Glomerular visceral epithelial cell (primary cell): ENCODE measurements at regions not wholly inside any gene's neighbourhood (a gene's known extent, or its start where the extent isn't known, plus 50 kb on each side); places are given as distances from the start of the nearest gene placed in this dataset.

Source experiments
- DNase-seq: peaks from one replicate; pipeline ENCODE4 v3.0.0-alpha.2; 2016; ENCODE audit errors: extremely low spot score

DNA sequence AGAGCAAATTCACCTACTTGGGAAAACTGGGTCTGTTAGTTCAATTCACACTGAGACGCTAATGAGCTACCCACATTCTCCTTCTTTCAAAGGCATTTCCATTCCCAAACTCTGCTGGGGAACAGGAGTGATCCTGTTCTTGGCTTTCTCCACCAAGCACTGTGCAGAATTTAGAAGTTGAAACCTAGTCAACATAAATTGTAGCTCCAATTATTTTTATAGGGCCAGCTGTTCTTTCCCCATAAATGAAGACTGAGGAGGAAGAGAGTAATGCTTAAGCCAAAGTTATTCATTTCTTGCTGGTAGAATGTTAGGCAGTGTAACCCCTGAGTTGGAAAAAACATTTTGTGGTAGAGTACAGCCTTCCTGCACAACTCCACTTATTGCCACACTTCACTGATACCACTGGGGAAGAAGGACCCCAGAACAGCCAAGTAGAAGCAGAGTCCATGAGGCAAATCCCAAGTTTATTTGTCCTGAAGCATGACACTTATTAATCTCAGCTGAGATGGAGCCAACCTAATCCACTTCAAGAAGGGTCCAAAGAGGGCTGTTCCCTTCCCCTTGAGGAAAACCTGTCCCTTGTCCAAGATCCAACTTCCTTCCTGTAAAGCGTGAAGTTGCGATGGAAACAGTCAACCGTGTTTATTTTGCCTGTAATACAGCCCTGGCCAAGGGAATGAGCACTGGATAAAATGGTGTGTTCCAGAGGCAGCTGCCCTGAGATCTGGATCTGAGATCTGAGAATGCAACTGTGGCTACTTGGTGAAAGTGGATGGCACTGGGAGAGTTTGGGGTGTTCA is 151.8 kb downstream of the TBX5 start:
- DNase-seq: no peak

DNA sequence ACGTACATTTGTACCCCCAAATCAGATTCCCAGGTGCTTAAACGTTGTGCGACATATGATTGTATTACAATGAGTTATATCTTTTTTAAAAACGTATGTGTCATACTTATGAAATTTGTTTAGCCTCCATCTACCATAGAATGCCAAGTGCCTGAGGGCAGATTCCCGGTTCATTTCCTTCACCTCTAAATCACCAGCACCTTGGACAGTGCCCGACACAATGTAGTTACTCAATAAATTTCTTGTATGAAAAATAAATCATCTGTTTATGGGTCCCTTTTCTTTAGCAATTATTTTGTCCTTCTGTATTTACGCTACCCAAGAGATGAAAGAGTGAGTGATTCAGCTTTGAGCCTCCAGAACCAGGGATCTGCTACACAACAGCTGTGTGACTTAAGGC is 157.4 kb downstream of the TBX5 start:
- no peak for DNase-seq

DNA sequence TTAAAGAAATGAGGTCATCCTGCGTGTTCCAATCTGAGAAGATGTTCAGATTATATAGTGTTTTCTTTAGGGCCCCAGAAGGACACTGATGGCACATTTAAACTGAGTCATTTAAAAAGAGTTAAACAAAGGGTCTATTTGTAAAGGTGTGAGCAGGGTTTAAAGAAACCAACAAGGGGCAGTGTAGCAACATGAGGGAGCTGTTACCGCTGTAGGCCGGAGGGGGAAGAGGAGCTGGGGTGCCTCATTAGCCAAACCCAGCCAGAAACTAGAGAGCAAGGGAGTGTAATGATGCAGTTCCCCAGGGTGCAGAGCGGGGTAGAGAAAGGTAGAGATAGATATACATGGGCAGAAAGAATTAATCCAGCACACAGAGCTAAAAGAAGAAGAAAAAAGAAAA is 160.4 kb downstream of the TBX5 start:
- no peak for DNase-seq

DNA sequence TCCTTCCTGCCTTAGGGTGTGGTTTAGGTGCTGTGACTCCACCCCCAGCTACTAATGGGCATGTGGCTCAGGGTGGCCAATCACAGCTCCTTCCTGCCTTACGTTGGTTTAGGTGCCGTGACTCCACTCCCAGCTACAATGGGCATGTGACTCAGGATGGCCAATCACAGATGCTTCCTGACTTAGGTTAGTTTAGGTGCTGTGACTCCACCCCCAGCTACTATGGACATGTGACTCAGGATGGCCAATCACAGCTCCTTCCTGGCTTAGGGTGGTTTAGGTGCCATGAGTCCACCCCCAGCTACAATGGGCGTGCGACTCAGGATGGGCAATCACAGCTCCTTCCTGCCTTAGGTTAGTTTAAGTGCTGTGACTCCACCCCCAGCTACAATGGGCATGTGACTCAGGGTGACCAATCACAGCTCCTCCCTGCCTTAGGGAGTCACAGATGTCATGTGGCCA is 163.9 kb downstream of the TBX5 start:
- DNase-seq: no peak

DNA sequence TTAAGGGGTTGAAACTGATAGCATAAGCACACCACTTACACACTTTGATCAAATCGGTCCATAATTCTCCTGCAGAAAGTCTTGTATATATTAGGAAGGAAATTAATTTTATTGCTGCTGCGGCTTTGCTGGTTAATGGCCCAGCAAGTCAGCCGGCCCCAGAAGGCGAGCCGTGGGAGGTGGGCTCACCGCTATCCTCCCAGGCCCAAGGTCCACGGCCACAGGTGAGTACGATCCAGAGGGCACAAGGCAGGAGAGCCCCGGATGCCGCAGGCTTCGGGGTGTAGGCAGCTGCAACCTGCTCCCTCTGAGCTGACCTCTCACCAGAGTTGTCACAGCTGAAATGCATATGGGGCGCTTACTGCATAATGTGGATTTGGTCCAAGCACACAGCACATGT is 165.7 kb downstream of the TBX5 start:
- no peak for DNase-seq

DNA sequence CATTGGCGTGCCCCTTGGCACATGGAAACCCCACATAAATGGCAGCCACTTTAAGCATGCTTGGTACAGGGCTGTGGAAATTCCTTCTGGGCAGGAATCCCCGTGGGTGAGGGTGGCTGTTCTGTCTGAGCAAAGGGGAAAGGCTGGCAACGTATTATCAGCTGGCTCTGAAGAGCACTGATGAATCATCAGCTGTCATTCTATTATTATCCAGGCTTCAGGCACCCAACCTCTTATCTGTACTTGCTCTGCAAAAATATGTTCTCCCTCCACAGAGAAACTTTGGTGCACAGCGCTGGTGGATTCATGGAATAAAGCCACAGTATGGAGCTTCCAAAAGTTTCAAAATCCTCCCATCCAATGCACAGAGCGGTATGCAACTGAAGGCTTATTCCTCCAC is 167.1 kb downstream of the TBX5 start:
- no peak for DNase-seq

DNA sequence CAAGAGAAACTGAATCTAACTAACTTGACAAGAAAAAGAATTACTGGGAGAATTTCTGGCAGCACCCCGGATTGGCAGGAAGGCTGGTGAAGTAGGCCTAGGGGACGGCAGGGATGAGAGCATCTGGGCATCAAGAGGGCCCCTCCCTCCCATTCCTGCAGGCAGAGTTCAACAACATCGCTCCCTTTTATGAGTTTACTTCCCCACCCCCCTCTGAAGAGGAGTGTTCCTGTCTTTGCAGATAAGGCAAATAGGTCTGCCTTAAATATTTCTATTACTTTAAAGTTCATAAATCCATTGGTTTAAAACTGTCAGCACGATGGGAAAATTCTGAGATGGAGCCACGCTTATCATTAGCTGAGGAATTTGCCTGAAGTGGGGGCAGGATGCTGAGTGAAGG is 168.7 kb downstream of the TBX5 start:
- no peak for DNase-seq

DNA sequence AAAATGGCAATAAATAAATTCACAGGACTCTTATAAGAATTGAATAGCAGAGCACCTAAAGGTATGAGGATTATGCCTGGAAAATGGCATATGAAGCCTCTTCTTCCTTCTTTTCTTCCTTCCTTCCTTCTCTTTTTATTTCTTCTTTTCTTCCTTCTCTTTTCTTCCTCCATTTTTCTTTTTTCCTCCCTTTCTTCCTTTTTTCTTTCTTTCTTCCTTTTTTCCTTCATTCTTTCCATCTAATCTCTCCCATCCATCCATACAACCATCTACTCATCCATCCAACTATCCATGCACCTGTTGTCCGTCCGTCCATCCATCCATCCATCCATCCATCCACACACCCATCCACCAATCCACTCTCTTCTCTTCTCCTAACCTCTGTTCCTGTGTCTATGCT is 173.8 kb downstream of the TBX5 start:
- DNase-seq: no peak

DNA sequence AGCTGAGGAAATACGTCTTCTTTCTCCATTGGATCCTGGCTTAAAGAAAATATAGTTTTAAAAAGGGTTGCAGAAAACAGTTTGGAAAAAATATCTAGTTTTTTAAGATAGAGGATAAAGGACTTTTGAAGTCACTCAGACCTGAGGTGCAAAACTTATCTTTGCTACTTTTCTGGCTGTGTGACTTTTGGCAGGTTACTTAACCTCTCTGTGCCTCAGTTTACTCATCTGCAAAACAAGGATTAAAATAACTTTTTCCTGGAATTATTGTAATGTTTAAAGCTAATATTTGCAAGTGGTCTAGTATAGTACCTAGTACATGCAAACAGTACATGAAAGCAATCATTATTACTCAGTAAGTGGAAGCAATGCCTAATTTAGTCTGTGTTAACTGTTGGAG is 176.8 kb downstream of the TBX5 start:
- no peak for DNase-seq

DNA sequence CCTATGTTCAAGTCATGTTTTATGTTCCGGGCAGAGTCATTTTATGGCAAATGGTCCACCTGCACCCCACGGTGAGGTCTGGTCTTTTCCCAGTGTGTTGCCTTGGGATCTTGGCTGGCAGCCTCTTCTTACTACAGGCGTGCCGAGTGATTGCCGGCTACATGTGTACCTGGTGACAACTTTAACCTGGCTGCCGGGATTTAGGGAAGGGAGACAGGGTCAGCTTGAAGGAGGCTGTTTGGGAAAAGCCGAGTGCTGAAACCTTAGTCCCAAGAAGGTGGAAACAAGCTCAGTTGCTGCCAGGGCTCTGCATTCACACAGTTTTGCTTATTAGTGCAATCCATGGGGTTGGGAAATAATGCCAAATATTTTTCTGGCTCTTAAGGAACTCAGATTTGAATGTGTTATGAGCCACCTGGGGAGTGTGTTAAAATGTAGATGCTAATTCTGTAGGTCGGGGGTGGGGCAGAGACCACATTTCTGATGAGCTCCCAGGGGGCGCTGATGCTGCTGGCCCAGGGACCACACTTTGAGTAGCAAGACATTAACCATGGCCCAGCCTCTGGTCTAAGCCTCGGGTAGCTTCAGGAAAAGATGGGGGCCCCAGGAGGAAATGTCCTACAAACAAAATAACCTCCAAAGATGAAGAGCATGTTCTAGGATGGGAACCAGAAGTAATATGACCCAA is 179.6 kb downstream of the TBX5 start:
- DNase-seq: no peak

DNA sequence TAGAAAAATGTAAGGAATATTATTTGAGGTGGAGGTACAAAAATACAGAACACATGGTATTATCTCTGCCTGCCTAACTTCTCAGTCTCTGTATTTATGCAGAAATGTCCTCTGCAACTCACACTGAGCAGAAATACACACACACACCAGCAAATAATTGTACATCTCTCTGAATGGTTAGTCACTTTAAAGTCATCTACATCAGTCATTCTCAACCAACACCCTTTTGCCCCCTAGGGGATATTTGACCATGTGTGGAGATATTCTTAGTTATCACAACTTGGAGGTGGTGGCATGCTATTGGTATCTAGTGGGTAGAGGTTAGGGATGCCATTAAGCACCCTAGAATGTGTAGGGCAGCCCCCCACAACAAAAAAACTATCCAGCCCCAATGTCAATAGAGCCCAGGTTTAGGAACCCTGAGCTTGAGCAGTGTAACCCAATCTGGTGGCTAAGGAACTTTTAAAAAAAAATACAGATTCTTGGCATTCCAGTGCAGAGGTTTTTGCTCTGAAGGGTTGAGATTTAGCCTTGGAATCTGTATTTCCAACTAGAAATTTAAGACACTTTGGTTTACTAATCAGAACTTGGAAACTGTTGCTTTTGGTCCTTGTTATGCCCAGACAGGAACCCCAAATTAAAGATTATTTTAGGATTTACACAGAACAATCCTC is 183.8 kb downstream of the TBX5 start:
- DNase-seq: no peak

DNA sequence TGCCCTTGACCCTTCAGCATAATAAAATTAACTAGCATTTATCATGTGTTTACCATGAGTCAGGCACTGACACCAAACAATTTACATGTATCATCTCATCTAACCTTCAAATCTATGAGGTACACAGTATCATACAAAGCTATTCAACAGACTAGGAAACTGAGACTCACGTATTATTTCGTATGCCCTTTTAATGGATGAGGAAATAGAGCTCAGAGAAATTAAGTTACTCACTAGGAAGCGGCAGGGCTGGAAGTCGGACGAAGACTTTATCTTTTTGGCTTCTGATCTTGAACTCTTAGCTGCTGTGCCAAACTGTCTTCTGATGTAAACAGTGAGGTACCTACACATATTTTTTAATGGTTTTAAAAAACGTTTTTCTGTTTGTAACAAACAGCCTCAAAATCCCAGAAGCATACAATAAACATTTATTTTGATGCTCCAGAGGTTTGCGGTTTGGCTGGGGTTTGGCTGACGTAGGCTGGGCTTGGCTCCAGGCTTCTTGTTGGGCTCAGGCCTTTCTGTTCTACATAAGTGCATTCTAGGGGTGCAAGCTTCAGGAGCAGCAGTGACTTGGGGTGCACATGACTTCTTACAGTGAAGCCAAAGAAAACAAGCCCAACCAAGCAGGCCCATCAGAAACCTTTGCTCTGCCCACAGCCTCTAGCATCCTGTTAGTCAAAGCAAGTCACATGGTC is 184.7 kb downstream of the TBX5 start:
- DNase-seq: no peak

DNA sequence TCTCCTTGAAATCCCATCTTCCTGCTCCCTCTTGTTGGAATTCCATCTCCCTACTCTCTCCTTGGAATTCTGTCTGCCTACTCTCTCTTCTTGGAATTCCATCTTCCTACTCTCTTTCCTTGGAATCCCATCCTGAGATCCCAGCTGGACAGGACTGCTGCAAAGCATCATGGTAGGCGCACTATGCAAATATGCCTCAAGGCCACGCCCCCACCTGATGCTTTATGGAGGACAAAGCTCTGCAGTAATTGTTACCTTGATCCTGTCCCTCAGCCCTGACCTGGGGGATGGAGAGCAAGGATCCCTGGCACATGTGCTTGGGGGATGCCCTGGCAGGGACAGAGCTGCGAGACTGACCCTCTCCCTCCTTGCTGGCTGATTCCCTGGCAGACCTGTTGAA is 185.6 kb downstream of the TBX5 start:
- no peak for DNase-seq

DNA sequence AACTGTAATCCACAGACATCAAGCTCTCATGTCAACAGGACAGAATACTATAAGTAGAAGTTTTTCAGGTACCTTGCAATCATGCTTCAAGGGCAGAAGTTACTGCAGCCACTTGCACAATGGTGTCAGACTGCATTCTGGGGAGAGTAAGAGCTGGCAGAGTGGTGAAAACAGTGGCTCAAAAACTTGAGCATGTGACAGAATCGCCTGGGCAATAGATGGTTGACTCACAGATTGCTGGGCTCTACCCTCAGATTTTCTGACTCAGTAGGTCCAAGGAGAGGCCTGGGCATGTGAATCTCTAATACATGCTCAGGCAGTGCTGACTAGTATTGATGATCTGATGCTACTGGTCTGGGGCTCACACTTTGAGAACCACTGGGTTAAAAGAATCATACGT is 187.8 kb downstream of the TBX5 start:
- DNase-seq: no peak

DNA sequence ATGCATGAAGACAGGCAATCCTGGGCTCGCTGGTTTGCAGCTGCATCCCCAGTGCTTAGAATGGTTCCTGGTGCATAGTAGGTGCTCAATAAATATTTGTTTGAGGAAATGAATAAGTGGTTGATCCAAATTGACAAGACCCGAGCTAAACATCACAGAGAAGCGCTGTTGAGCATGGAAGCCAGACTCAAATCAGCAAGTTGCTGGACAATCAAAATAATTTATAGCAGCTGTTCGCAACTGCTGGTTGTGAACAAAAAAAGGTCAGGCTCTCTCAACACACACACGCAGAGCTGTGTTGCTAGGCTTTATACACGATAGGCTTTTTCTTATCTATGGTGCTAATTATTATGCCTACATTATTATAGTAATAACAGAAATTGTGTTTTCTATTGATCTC is 190.2 kb downstream of the TBX5 start:
- DNase-seq: no peak

DNA sequence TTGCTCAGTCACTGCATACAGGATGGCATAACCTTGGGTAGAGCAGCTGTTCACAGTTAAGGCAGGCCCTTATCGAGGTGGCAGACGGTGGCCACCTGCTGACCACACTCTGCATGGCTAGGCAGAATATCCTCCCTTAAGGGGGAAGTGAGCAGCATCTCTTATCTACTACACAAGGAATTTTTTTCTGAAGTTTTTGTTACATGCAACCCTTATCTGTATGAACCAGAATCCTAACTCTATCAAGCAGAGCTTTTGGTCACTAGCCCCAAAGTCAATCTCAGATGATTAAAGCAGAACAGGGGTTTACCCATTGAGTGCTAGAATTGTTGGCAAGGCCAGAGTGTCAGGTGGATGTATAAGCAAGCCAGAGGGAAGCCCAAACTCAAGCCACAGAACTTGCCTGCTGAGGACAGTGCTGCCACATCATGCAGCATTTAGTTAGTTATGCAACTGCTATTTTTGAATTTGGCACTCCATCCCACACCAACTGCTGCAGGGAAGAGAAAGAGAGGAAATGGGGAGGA is 192.8 kb downstream of the TBX5 start:
- DNase-seq: no peak

DNA sequence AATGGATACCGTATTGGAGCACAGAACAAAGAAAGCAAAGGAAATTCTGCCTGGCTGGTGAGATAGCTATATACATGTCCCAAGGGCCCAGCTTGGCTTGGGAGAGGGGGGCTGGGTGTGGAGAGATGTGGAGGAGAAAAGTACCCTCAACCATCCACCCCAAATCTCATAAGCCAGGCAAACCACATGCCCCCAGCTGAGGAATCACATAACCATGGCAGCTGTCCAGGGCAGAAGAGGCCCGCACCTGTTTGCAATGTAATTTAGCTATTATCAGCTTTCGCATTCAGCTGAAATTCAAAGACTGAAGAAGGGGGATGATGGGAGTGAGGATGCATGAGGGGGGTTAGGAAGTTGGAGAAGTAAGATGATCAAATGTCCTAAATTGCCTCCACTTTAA is 196.1 kb downstream of the TBX5 start:
- no peak for DNase-seq

DNA sequence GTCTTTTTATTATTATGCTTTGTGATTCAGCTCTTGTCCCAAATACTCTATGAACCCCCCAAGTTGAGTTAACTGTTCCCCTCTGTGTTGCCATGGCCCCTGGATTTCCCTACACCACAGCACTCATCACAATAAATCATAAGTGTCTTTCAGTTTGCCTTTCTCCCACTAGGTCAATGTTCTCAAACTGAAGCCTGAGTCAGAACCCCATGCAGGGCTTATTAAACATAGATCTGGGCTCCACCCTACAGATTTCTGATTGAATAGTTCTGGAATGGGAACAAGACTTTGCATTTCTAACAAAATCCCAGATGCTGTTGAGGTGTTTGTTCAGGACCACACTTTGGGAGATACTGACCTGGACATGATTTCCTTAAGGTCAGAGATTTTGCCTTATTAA is 199.4 kb downstream of the TBX5 start:
- no peak for DNase-seq

DNA sequence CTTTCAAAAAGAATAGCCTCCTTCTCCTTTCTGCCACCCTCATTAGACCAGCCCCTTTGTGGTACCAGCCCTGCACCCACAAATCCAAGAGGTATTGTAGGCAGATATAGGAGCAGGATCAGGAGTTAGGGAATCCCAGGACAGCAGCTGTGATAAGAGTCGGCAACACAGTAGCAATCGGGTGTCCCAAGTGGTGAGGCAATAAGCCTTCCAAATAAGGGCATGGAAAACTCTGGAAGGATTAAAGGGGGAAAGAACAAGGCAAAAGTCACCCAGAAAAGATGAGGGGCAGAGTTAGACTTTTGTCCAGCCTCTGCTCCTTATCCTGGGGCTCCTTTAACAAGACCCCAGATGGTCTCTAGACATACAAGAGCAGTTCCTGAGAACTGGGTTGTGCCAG is 204.2 kb downstream of the TBX5 start:
- DNase-seq: no peak

DNA sequence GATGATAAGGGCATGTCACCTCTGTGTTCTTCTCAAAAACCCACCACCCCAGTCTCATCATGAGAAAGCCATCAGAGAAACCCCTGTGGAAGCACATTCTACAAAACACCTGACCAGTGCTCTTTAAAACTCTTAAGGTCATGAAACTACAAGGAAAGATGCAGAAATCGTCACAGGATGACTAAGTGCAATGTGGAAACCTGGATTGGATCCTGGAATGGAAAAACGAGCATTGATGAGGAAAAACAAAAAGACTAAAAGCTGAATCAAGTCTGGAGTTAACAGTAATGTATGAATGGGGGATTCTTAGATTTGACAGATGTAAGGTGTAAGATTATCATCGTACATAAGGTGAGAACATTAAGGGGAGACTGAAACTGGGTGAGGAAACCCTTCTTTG is 211.0 kb downstream of the TBX5 start:
- no peak for DNase-seq

DNA sequence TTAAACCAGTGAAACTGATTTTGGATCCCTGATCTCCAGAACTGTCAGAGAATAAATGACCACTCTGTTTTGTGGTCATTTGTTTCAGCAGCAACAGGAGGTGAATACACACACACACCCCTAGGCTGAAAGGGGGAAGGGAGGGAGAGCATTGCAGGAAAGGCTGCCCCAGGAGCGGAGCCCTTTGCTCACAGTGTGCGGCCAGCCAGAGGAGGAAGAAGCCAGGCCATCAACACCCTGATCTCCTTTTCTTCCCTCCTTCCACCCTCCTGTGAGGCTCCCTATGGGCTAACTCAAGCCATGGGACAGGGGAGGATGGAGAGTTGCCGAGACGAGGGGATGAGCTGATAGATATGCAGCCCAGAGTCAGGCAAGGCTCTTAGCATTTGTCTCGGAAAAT is 211.9 kb downstream of the TBX5 start:
- DNase-seq: no peak

DNA sequence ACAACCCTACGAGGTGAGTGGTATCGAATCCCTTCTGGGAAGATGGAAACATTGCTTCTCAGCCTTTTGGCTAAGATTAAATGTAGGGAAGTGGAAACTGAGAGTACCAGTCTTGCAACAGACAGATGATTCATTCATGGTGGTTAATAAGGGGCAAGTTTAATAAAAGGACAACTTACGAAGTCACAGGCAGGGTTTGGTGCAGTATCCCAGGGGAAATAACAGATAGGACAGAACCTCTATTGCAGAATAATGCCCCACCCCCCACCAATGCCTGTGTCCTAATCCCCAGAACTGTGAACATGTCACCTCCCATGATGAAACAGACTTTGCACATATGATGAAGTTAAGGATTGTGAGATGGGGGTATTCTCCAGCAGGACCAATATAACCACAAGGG is 212.5 kb downstream of the TBX5 start:
- DNase-seq: no peak
